Uterus (tissue), 3 donors: ENCODE measurements at regions not wholly inside any gene's neighbourhood (a gene's known extent, or its start where the extent isn't known, plus 50 kb on each side); places are given as distances from the start of the nearest gene placed in this dataset.

Experiments
- DNase-seq, 2 donors: peaks; one replicate each; pipeline ENCODE4 v3.0.0-alpha.2; 2019 to 2020
- H3K27ac ChIP-seq, 2 donors: fragments of 200-600 bp; sonication (generic); 1 replicate in 1 of 2; 2 replicates in 1 of 2; pipeline ENCODE4 v1.5.1; 2016 to 2018
- H3K27me3 ChIP-seq, 2 donors: fragments of 200-600 bp; sonication (generic); one replicate each; pipeline ENCODE4 v1.5.1; 2018 to 2019; ENCODE audit warnings: control low read depth in 1 of 2
- H3K36me3 ChIP-seq, 2 donors: fragments of 200-600 bp; sonication (generic); one replicate each; pipeline ENCODE4 v1.5.1; 2019; ENCODE audit warnings: control low read depth in 1 of 2
- H3K4me1 ChIP-seq, 2 donors: fragments of 200-600 bp; sonication (generic); one replicate each; pipeline ENCODE4 v1.5.1; 2018 to 2019; ENCODE audit warnings: control low read depth in 1 of 2
- H3K4me3 ChIP-seq, 2 donors: fragments of 200-600 bp; sonication (generic); 1 replicate in 1 of 2; 2 replicates in 1 of 2; pipeline ENCODE4 v1.5.1; 2018 to 2019; ENCODE audit warnings: mild to moderate bottlenecking in 1 of 2
- H3K9me3 ChIP-seq, 2 donors: fragments of 200-600 bp; sonication (generic); one replicate each; pipeline ENCODE4 v1.5.1; 2019; ENCODE audit warnings: control low read depth in 1 of 2
- POLR2A ChIP-seq, 2 donors: fragments of 450-650 bp; IDR thresholded peaks; one replicate each; pipeline ENCODE4 v1.6.1; 2016; ENCODE audit warnings: antibody characterized with exemption in 2 of 2, mild to moderate bottlenecking in 1 of 2, moderate library complexity in 1 of 2
- intact Hi-C: fragments of 100-400 bp; cut with DNase I; formaldehyde crosslinking; loops from one replicate; pipeline ENCODE4 v1.15.1; 2023; ENCODE audit warnings: low total_unique reads
- TF ChIP-seq, protein P1 (sequence below), 4 experiments: fragments of 200-600 bp in 2 of 4; fragments of 450-650 bp in 2 of 4; sonication (generic) in 2 of 4; IDR thresholded peaks; one replicate each; pipeline ENCODE4 v1.5.1; 2016 to 2019; ENCODE audit warnings: antibody characterized with exemption in 4 of 4, mild to moderate bottlenecking in 2 of 4, moderate library complexity in 1 of 4
- donor health status: DM: yes; HTN: yes; CAD: no.

DNA sequence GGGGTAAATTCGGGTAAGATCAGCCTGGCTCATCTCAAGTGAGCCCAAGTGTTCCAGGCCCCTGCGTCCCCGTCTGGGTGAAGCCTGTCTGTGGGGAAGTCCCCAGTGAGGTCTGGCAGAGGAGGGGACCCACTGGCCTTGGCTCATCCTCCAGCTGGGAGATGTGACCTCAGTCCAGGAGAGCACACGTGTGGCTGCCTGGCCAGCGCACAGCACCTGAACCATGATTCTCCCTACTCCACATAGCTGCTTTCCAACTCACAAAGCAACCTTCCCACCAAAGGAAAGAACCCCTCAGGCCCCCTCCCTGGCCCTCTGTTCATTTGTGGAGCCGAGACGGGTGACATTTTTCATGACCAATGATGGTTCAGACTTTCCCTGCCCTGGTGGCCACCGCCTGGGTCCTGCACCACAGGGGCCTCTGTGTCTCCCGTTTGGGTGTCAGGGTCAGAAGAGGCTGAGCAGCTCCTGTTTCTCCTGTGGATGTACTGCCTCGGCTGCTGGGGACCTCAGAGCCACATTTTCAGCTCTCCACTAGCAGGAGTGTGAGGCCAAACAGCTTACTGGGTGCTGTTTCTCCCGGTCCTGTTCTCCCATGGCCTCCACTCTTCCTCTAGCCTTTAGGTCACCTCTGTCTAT lies 111.4 kb downstream of the CPZ start:
- TF ChIP-seq POLR2A (IDR thresholded peaks at IDR 0.05), result no peak
- TF ChIP-seq, protein P1, sequence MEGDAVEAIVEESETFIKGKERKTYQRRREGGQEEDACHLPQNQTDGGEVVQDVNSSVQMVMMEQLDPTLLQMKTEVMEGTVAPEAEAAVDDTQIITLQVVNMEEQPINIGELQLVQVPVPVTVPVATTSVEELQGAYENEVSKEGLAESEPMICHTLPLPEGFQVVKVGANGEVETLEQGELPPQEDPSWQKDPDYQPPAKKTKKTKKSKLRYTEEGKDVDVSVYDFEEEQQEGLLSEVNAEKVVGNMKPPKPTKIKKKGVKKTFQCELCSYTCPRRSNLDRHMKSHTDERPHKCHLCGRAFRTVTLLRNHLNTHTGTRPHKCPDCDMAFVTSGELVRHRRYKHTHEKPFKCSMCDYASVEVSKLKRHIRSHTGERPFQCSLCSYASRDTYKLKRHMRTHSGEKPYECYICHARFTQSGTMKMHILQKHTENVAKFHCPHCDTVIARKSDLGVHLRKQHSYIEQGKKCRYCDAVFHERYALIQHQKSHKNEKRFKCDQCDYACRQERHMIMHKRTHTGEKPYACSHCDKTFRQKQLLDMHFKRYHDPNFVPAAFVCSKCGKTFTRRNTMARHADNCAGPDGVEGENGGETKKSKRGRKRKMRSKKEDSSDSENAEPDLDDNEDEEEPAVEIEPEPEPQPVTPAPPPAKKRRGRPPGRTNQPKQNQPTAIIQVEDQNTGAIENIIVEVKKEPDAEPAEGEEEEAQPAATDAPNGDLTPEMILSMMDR (IDR thresholded peaks at IDR 0.05), result no peak
- Histone ChIP-seq H3K4me3 (no peak overlapping the region), H3K9me3 (no peaks in the 10 kb centered on the region), H3K27me3 (peaks cover 0 to 3% of the 10 kb centered on the region in 2 donors), H3K36me3 (no peaks in the 10 kb centered on the region), H3K4me1 (no peaks in the 10 kb centered on the region), H3K27ac (no peak overlapping the region)
- DNase-seq, result peak in 1 of 2 donors; percentile 2
- intact Hi-C loops, result no loop called here

DNA sequence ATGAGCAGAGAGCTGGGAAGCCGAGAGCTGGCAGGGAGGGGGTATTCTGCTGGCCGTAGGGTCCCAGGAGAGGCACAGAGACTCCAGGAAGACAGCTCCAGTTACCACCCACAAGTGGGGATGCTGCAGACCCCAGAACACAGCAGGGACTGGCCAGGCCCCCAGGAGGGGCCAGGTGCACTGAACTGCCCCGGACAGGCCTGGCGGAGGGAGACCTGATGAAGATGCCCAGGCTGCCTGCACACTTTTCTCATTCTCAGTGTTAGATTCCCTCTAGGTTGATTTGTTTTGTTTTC lies 110.8 kb downstream of the CPZ start:
- Histone ChIP-seq H3K4me1 (no peaks in the 10 kb centered on the region), H3K27ac (no peak overlapping the region), H3K36me3 (no peaks in the 10 kb centered on the region), H3K27me3 (peaks cover 0 to 3% of the 10 kb centered on the region in 2 donors), H3K4me3 (no peak overlapping the region), H3K9me3 (no peaks in the 10 kb centered on the region)
- no peak for TF ChIP-seq POLR2A (IDR thresholded peaks at IDR 0.05)
- TF ChIP-seq, protein P1 (IDR thresholded peaks at IDR 0.05), result no peak
- peak in 1 of 2 donors; percentile 1 for DNase-seq
- intact Hi-C loops, result no loop called here

DNA sequence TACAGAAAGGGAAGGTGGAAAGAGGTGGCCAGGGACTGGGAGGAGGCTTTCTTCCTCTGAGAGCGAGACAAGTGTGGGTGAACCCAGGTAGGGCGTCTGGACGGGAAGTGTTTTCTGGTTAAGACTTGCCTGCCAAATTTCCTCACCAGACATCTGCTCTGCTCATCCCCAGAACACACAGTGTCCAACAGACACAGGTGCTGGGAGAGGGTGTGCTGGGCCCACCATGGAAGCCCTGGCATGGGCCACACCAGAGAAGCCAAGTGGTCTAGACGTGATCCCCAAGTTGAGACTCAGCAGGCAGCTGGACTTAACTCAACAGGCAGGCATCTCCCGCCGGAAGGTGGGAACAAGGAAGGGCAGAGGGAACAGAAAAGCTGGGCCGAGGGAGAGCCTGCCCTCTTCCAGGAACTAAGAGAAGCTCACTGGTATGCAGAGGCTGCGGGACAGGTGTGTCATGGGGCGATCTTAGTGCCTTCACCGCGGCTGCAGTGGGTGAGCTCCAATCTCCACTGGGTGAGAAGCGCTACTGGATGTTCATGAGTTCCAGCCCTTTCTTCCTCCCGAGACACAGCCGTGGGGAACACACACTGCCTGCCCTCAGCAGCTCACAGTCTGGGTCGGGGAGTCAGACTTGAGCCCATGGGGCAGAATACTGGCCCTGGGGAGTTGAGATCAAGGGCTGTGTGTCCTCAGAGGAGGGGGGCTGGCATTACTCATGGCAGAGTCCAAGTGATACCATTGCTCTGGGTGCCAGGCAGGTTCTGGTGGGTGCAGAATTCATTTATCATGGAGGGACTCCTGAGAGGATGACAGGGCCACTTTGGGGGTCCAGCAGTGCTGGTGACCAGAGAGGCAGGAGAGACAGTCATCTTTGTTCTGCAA lies 110.2 kb downstream of the CPZ start:
- Histone ChIP-seq H3K4me3 (no peak overlapping the region), H3K9me3 (no peaks in the 10 kb centered on the region), H3K27me3 (peaks cover 0 to 3% of the 10 kb centered on the region in 2 donors), H3K36me3 (no peaks in the 10 kb centered on the region), H3K27ac (no peak overlapping the region), H3K4me1 (no peaks in the 10 kb centered on the region)
- intact Hi-C loops, result no loop called here
- DNase-seq, result peak in 1 of 2 donors; percentile 1
- no peak for TF ChIP-seq POLR2A (IDR thresholded peaks at IDR 0.05)
- TF ChIP-seq, protein P1 (IDR thresholded peaks at IDR 0.05), result no peak

DNA sequence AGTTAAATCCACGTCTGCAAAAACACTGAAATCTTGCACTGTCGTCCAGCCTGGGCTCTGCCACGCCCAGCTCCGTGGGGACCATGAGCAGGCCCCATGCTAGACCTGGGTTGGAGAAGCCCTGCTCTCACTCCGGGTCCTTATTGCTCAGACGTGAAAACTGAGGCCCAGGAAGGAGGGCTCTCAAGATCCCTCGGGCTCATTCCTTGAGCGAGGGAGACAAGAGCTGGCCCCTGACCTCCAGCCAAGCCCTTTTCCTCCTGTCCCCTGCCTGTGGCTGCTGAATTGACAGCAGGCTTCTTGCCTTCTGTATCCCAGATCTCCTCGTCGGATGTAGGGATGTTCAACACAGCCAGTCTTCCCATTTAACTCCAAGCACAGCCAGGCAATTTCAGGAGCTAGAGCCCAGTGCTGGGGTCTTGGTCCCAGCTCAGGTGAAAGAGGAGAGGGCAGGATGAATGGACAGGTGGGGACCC lies 109.5 kb downstream of the CPZ start:
- Histone ChIP-seq H3K36me3 (no peaks in the 10 kb centered on the region), H3K27ac (no peak overlapping the region), H3K27me3 (peaks cover 0 to 3% of the 10 kb centered on the region in 2 donors), H3K4me3 (no peak overlapping the region), H3K9me3 (no peaks in the 10 kb centered on the region), H3K4me1 (no peaks in the 10 kb centered on the region)
- DNase-seq, result no peak
- no peak for TF ChIP-seq POLR2A (IDR thresholded peaks at IDR 0.05)
- intact Hi-C loops, result no loop called here

DNA sequence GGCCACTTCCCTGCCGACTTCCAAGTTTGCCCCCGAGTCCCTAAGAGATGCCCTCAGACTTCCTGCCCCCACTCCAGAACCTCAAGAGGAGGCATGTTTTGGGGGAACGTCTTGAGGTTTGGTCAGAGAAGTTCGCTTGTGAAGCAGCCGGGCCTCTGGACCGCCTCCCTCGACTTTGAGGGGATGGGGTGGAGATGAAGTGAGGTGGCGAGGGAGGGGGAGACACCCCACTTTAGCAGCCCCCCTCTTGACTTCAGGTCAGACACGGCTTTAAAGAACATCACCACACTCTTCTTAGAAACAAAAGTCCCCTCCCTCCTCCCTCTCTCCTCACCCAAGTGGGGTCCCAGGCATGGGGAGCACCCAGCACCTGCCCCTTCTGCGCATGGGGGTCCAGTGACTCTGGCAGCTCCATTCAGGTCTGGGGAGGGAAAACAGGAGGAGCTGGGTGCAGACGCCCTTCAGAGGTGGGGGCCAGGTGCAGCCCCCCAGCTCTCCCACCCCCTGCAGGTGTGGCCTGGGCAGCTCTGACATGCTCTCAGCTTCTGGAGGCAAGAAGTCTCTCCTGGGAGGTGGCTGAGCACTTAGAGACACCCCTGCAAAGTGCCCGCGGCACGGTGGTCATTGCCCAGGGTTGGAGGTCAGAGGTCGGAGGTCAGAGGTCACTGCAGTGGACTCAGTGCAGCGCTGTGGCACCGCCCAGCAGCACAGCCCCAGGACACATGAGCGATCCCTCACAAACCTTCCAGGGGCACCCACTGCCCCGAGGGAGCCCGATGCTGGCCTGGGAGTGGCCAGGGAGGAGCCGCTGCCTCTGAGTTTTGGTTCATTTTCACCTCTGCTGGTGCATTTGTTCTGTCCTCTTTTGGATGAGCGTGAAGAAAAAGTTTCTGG lies 108.8 kb downstream of the CPZ start:
- Histone ChIP-seq H3K27me3 (peaks cover 0 to 3% of the 10 kb centered on the region in 2 donors), H3K27ac (no peak overlapping the region), H3K36me3 (no peaks in the 10 kb centered on the region), H3K4me1 (no peaks in the 10 kb centered on the region), H3K9me3 (no peaks in the 10 kb centered on the region), H3K4me3 (no peak overlapping the region)
- TF ChIP-seq, protein P1 (IDR thresholded peaks at IDR 0.05), result no peak
- TF ChIP-seq POLR2A (IDR thresholded peaks at IDR 0.05), result no peak
- no peak for DNase-seq
- intact Hi-C loops, result no loop called here
